ENCODE measurements at regions not wholly inside any gene's neighbourhood (a gene's known extent, or its start where the extent isn't known, plus 50 kb on each side); places are given as distances from the start of the nearest gene placed in this dataset.

DNA sequence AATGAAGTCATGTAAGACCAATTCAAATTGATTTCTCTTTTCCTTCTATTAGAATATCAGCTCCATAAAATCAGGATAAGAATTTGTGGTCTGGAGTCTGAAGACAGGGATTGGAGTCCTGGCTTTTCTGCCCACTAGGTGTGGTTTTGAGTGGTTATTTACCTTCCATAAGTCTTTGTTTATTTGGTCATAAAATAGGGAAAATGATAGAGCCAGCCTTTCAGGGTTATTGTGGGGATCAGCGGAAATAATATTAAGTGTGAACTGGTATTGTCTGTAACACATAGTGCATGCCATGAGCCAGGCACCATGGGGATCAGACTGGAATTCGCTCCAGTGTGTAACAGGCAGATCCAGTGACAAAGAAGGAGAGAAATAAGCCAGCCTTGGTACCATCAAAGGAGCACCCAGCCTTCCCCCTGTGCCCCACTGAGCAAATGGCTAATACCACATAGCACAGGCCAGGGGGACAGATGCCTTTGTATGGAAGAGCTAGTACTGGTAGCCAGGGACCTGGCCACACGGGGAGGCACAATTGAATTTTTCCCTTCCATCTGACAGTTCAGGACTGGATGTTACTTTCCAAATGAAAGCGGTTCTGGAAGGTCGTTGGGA lies 509.7 kb upstream of the PODXL start:
- H3K27ac ChIP-seq, result no peak overlapping the region
- H3K4me1 ChIP-seq (ENCODE audit: low read depth, poor library complexity, severe bottlenecking), result no peaks in the 10 kb centered on the region
- H3K36me3 ChIP-seq (ENCODE audit: insufficient read depth), result no peaks in the 10 kb centered on the region
- H3K27me3 ChIP-seq (ENCODE audit: insufficient read depth, low read depth), result no peaks in the 10 kb centered on the region
- no peak overlapping the region for H3K4me2 ChIP-seq
- H2AFZ ChIP-seq (ENCODE audit: low read depth), result no peak overlapping the region
- no peak overlapping the region for H3K4me3 ChIP-seq (IDR thresholded peaks at IDR 0.05; ENCODE audit: insufficient read depth, low read depth, low read length)
- no peaks in the 10 kb centered on the region for H4K20me1 ChIP-seq (ENCODE audit: insufficient read depth)
- H3K9ac ChIP-seq, result no peak overlapping the region
- H3K79me2 ChIP-seq (ENCODE audit: insufficient read depth, low read depth), result no peaks in the 10 kb centered on the region
- no peak for TF ChIP-seq CTCF (conservative IDR thresholded peaks at IDR 0.05; ENCODE audit: low read depth, low read length)

GRCh38 chr7:132065193-132065988 lies 509.0 kb upstream of the PODXL start:
- Histone ChIP-seq H3K4me3 (IDR thresholded peaks at IDR 0.05; ENCODE audit: insufficient read depth, low read depth, low read length) (no peak overlapping the region), H3K4me2 (no peak overlapping the region), H3K27me3 (ENCODE audit: insufficient read depth, low read depth) (no peaks in the 10 kb centered on the region), H3K4me1 (ENCODE audit: low read depth, poor library complexity, severe bottlenecking) (no peaks in the 10 kb centered on the region), H3K36me3 (ENCODE audit: insufficient read depth) (no peaks in the 10 kb centered on the region), H2AFZ (ENCODE audit: low read depth) (no peak overlapping the region), H4K20me1 (ENCODE audit: insufficient read depth) (no peaks in the 10 kb centered on the region), H3K9ac (no peak overlapping the region), H3K27ac (no peak overlapping the region), H3K79me2 (ENCODE audit: insufficient read depth, low read depth) (no peaks in the 10 kb centered on the region)
- no peak for TF ChIP-seq CTCF (conservative IDR thresholded peaks at IDR 0.05; ENCODE audit: low read depth, low read length)

DNA sequence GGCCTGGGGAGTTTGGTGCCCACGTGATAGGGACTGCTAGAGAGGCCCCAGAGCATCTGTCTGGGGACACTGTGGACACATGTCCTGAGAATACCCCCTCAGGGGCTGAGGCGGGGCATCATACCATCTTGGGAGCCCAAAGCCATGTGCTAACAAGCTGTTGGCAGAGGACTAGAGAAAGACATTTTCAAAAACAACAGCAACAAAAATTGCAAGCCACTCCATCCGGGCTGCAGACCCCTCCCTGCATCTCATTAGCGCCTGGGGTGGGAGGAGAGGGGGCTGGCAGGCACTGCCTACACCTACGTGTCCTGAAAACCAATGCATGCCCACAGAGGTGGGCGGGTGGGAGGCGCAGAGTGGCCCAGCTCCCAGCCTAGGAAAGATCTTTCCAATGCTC lies 507.4 kb upstream of the PODXL start:
- Histone ChIP-seq H3K9ac (no peak overlapping the region), H3K4me2 (no peak overlapping the region), H3K4me1 (ENCODE audit: low read depth, poor library complexity, severe bottlenecking) (peaks cover 8% of the 10 kb centered on the region), H3K79me2 (ENCODE audit: insufficient read depth, low read depth) (no peaks in the 10 kb centered on the region), H2AFZ (ENCODE audit: low read depth) (no peak overlapping the region), H3K27me3 (ENCODE audit: insufficient read depth, low read depth) (no peaks in the 10 kb centered on the region), H3K36me3 (ENCODE audit: insufficient read depth) (no peaks in the 10 kb centered on the region), H4K20me1 (ENCODE audit: insufficient read depth) (no peaks in the 10 kb centered on the region), H3K27ac (no peak overlapping the region), H3K4me3 (IDR thresholded peaks at IDR 0.05; ENCODE audit: insufficient read depth, low read depth, low read length) (no peak overlapping the region)
- TF ChIP-seq CTCF (conservative IDR thresholded peaks at IDR 0.05; ENCODE audit: low read depth, low read length), result no peak

GRCh38 chr7:132061937-132062336 lies 505.5 kb upstream of the PODXL start:
- Histone ChIP-seq H4K20me1 (ENCODE audit: insufficient read depth) (no peaks in the 10 kb centered on the region), H3K4me2 (no peak overlapping the region), H3K27me3 (ENCODE audit: insufficient read depth, low read depth) (no peaks in the 10 kb centered on the region), H2AFZ (ENCODE audit: low read depth) (no peak overlapping the region), H3K4me1 (ENCODE audit: low read depth, poor library complexity, severe bottlenecking) (peaks cover 9% of the 10 kb centered on the region), H3K36me3 (ENCODE audit: insufficient read depth) (no peaks in the 10 kb centered on the region), H3K79me2 (ENCODE audit: insufficient read depth, low read depth) (no peaks in the 10 kb centered on the region), H3K9ac (no peak overlapping the region), H3K27ac (no peak overlapping the region), H3K4me3 (IDR thresholded peaks at IDR 0.05; ENCODE audit: insufficient read depth, low read depth, low read length) (no peak overlapping the region)
- no peak for TF ChIP-seq CTCF (conservative IDR thresholded peaks at IDR 0.05; ENCODE audit: low read depth, low read length)
